ENCODE measurements at regions not wholly inside any gene's neighbourhood (a gene's known extent, or its start where the extent isn't known, plus 50 kb on each side); places are given as distances from the start of the nearest gene placed in this dataset.

- BruUV-seq (replicated peaks) = no TSS peak
- Histone ChIP-seq H3K36me3 (ENCODE audit: insufficient read depth, low read length) (no peaks in the 10 kb centered on the region), H3K4me3 (ENCODE audit: low read depth, low read length, poor library complexity, severe bottlenecking) (no peak overlapping the region), H3K9me3 (ENCODE audit: low read length) (no peaks in the 10 kb centered on the region), H2AFZ (ENCODE audit: low read length) (no peak overlapping the region), H3K79me2 (ENCODE audit: insufficient read depth, low read depth, low read length) (no peaks in the 10 kb centered on the region), H3K9me2 (ENCODE audit: insufficient read depth, low read length) (no peaks in the 10 kb centered on the region), H4K20me1 (ENCODE audit: insufficient read depth, low read length) (no peaks in the 10 kb centered on the region), H3K4me1 (ENCODE audit: insufficient read depth, low read length, poor library complexity, severe bottlenecking) (no peaks in the 10 kb centered on the region), H3K27ac (ENCODE audit: low read depth, low read length, poor library complexity, severe bottlenecking) (no peak overlapping the region), H3K4me2 (ENCODE audit: low read length) (no peak overlapping the region)
- POLR2A ChIA-PET = no interaction called here
- DNase-seq (ENCODE audit: low spot score) = no peak
- CTCF ChIA-PET (ENCODE audit: unreplicated experiment) = no interaction called here
- TF ChIP-seq CTCF (conservative IDR thresholded peaks at IDR 0.05; ENCODE audit: low read length) = no peak
- TF ChIP-seq EZH2phosphoT487 (IDR thresholded peaks at IDR 0.05; ENCODE audit: borderline replicate concordance, low read depth, low read length) = no peak
- intact Hi-C loops (cut with micrococcal nuclease; ENCODE audit: unreplicated experiment) = no loop called here
Observed at GRCh38 chr3:77816366-77816765, 776.5 kb downstream of the ROBO2 start.

GRCh38 chr3:77825001-77825827 is 785.3 kb downstream of the ROBO2 start:
- H3K9me3 ChIP-seq (ENCODE audit: low read length) = 0 out of 2 replicates have a peak, but pooled peaks cover 4% of the 10 kb centered on the region
- H3K4me3 ChIP-seq (ENCODE audit: low read depth, low read length, poor library complexity, severe bottlenecking) = no peak overlapping the region
- CTCF ChIA-PET (ENCODE audit: unreplicated experiment) = no interaction called here
- no peak overlapping the region for H3K27ac ChIP-seq (ENCODE audit: low read depth, low read length, poor library complexity, severe bottlenecking)
- H4K20me1 ChIP-seq (ENCODE audit: insufficient read depth, low read length) = no peaks in the 10 kb centered on the region
- no peaks in the 10 kb centered on the region for H3K9me2 ChIP-seq (ENCODE audit: insufficient read depth, low read length)
- H3K4me1 ChIP-seq (ENCODE audit: insufficient read depth, low read length, poor library complexity, severe bottlenecking) = no peaks in the 10 kb centered on the region
- POLR2A ChIA-PET = interaction anchor here (0.7 to 1.4 kb wide), 2 partner anchors 12 to 16 kb away, joined by 3 to 4 read pairs; no protein-coding TSS in a partner anchor
- TF ChIP-seq CTCF (conservative IDR thresholded peaks at IDR 0.05; ENCODE audit: low read length) (no peak), EZH2phosphoT487 (IDR thresholded peaks at IDR 0.05; ENCODE audit: borderline replicate concordance, low read depth, low read length) (no peak)
- no peak overlapping the region for H3K4me2 ChIP-seq (ENCODE audit: low read length)
- H3K79me2 ChIP-seq (ENCODE audit: insufficient read depth, low read depth, low read length) = no peaks in the 10 kb centered on the region
- BruUV-seq (replicated peaks) = no TSS peak
- no peak for DNase-seq (ENCODE audit: low spot score)
- no peaks in the 10 kb centered on the region for H3K36me3 ChIP-seq (ENCODE audit: insufficient read depth, low read length)
- intact Hi-C loops (cut with micrococcal nuclease; ENCODE audit: unreplicated experiment) = no loop called here
- no peak overlapping the region for H2AFZ ChIP-seq (ENCODE audit: low read length)

GRCh38 chr3:77835921-77836320 is 796.0 kb downstream of the ROBO2 start:
- no peaks in the 10 kb centered on the region for H3K36me3 ChIP-seq (ENCODE audit: insufficient read depth, low read length)
- no peaks in the 10 kb centered on the region for H4K20me1 ChIP-seq (ENCODE audit: insufficient read depth, low read length)
- no peak overlapping the region for H2AFZ ChIP-seq (ENCODE audit: low read length)
- POLR2A ChIA-PET = interaction anchor here (0.7 kb wide), 1 partner anchor 52 kb away, joined by 3 read pairs; no protein-coding TSS in a partner anchor
- CTCF ChIA-PET (ENCODE audit: unreplicated experiment) = no interaction called here
- TF ChIP-seq CTCF (conservative IDR thresholded peaks at IDR 0.05; ENCODE audit: low read length) = no peak
- no peak for TF ChIP-seq EZH2phosphoT487 (IDR thresholded peaks at IDR 0.05; ENCODE audit: borderline replicate concordance, low read depth, low read length)
- H3K4me2 ChIP-seq (ENCODE audit: low read length) = no peak overlapping the region
- no peaks in the 10 kb centered on the region for H3K9me3 ChIP-seq (ENCODE audit: low read length)
- no TSS peak for BruUV-seq (replicated peaks)
- H3K4me3 ChIP-seq (ENCODE audit: low read depth, low read length, poor library complexity, severe bottlenecking) = no peak overlapping the region
- H3K9me2 ChIP-seq (ENCODE audit: insufficient read depth, low read length) = no peaks in the 10 kb centered on the region
- no peak for DNase-seq (ENCODE audit: low spot score)
- intact Hi-C loops (cut with micrococcal nuclease; ENCODE audit: unreplicated experiment) = no loop called here
- no peak overlapping the region for H3K27ac ChIP-seq (ENCODE audit: low read depth, low read length, poor library complexity, severe bottlenecking)
- no peaks in the 10 kb centered on the region for H3K79me2 ChIP-seq (ENCODE audit: insufficient read depth, low read depth, low read length)
- H3K4me1 ChIP-seq (ENCODE audit: insufficient read depth, low read length, poor library complexity, severe bottlenecking) = no peaks in the 10 kb centered on the region
